OCI-LY1 (cell line): ENCODE measurements at regions not wholly inside any gene's neighbourhood (a gene's known extent, or its start where the extent isn't known, plus 50 kb on each side); places are given as distances from the start of the nearest gene placed in this dataset.

Experiments
- H2AFZ ChIP-seq: fragments of 200-600 bp; sonication (generic), shearing (Covaris generic); 2 replicates; pipeline ENCODE4 v1.6.0; 2014; ENCODE audit warnings: antibody characterized with exemption, mild to moderate bottlenecking, low read length
- H3F3A ChIP-seq: fragments of 200-600 bp; sonication (generic), shearing (Covaris generic); 2 replicates; pipeline ENCODE4 v1.6.0; 2014; ENCODE audit warnings: mild to moderate bottlenecking, antibody characterized with exemption, low read length, moderate library complexity; ENCODE audit not compliant: insufficient read depth
- H3K27ac ChIP-seq: fragments of 200-600 bp; sonication (generic); 2 replicates; pipeline ENCODE4 v1.5.1; 2014; ENCODE audit warnings: low read length, mixed run types, mild to moderate bottlenecking, low read depth; ENCODE audit not compliant: poor library complexity, severe bottlenecking
- H3K27me3 ChIP-seq: fragments of 200-600 bp; sonication (generic); 2 replicates; pipeline ENCODE4 v1.6.0; 2014; ENCODE audit warnings: antibody characterized with exemption, mild to moderate bottlenecking, low read length, moderate library complexity; ENCODE audit not compliant: insufficient read depth
- H3K36me3 ChIP-seq: fragments of 200-600 bp; sonication (generic); 2 replicates; pipeline ENCODE4 v1.6.1; 2014; ENCODE audit warnings: mild to moderate bottlenecking, antibody characterized with exemption, low read length, moderate library complexity, mixed read lengths; ENCODE audit not compliant: insufficient read depth
- H3K4me1 ChIP-seq: fragments of 200-600 bp; sonication (generic); 2 replicates; pipeline ENCODE4 v1.5.1; 2014; ENCODE audit warnings: mild to moderate bottlenecking, low read length, moderate library complexity; ENCODE audit not compliant: insufficient read depth, severe bottlenecking
- H3K4me2 ChIP-seq: fragments of 200-600 bp; sonication (generic), shearing (Covaris generic); 2 replicates; pipeline ENCODE4 v1.6.1; 2014; ENCODE audit warnings: low read length
- H3K4me3 ChIP-seq: fragments of 200-600 bp; sonication (generic); 2 replicates; pipeline ENCODE4 v1.5.1; 2014; ENCODE audit warnings: low read length, low read depth, mild to moderate bottlenecking, mixed read lengths; ENCODE audit not compliant: poor library complexity, severe bottlenecking
- H3K79me2 ChIP-seq: fragments of 200-600 bp; shearing (Covaris generic); 2 replicates; pipeline ENCODE4 v1.6.1; 2016; ENCODE audit warnings: mixed run types, low read length, mixed read lengths; ENCODE audit not compliant: insufficient read depth
- H3K9ac ChIP-seq: fragments of 200-600 bp; sonication (generic), shearing (Covaris generic); 2 replicates; pipeline ENCODE4 v1.6.1; 2014; ENCODE audit warnings: mild to moderate bottlenecking, low read length, mixed read lengths
- H3K9me2 ChIP-seq: fragments of 200-600 bp; sonication (generic), shearing (Covaris generic); 2 replicates; pipeline ENCODE4 v1.6.1; 2014; ENCODE audit warnings: low read depth, mild to moderate bottlenecking, low read length, mixed read lengths
- H3K9me3 ChIP-seq: fragments of 200-600 bp; shearing (Covaris generic); 2 replicates; pipeline ENCODE4 v1.6.1; 2014; ENCODE audit warnings: low read length, mixed read lengths
- H4K20me1 ChIP-seq: fragments of 200-600 bp; sonication (generic), shearing (Covaris generic); 2 replicates; pipeline ENCODE4 v1.6.0; 2016; ENCODE audit warnings: mild to moderate bottlenecking, low read length; ENCODE audit not compliant: insufficient read depth
- EZH2 ChIP-seq: fragments of 200-600 bp; sonication (generic), shearing (Covaris generic); IDR thresholded peaks from 2 replicates; pipeline ENCODE4 v1.8.0; 2017; ENCODE audit warnings: borderline replicate concordance, mixed run types, mild to moderate bottlenecking, antibody characterized with exemption, low read length, moderate library complexity, mixed read lengths
- TF ChIP-seq, protein P1 (sequence below): fragments of 200-600 bp; sonication (generic), shearing (Covaris generic); IDR thresholded peaks from 2 replicates; pipeline ENCODE4 v1.5.1; 2017; ENCODE audit warnings: mild to moderate bottlenecking, antibody characterized with exemption, low read length, moderate library complexity, mixed read lengths

DNA sequence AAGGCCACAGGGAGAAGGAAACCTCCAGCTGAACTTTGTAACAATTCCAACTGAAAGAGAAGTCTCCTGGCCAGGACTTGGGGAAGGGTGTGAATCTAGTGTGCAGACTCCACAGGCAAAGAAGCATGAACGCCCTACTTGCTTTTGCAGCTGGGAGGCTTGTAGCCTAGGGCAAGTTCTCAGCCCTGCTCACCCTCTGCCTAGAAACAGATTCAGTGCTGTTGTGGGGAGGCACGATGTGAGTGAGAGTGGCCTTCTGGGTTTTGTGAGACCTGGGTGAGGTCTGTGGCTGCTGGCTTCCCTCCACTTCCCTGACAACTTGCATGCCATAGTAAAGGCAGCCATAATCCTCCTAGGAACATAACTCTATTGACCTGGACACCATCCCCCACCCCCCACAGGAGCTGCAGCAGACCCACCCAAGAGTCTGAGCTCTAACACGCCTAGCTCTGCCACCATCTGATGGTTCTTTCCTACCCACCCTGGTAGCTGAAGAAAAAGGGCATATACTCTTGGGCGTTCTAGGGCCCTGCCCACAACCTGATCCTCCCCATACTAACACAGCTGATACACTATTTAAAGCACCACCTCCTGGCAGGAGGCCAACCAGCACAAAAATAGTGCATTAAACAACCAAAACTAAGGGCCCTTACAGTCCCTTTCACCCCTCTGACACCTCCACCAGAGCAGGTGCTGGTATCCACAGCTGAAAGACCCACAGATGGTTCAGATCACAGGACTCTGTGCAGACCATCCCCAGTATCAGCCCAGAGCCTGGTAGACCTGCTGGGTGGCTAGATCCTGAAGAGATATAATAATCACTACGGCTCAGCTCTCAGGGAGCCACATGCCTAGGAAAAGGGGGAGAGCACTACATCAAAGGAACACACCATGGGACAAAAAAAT lies 426.5 kb downstream of the IGSF11 start:
- no peaks in the 10 kb centered on the region for H3K9me2 ChIP-seq
- no peak for TF ChIP-seq EZH2
- no peak overlapping the region for H3K4me2 ChIP-seq
- no peak overlapping the region for H3K9ac ChIP-seq
- peaks cover 9% of the 10 kb centered on the region for H3K4me1 ChIP-seq
- no peak overlapping the region for H3K4me3 ChIP-seq
- no peak overlapping the region for H3K27ac ChIP-seq
- no peaks in the 10 kb centered on the region; the same call in 1 of the 2 replicates for H3K36me3 ChIP-seq
- no peak overlapping the region for H2AFZ ChIP-seq
- no peaks in the 10 kb centered on the region for H3K79me2 ChIP-seq
- H4K20me1 ChIP-seq, result no peaks in the 10 kb centered on the region
- no peaks in the 10 kb centered on the region for H3F3A ChIP-seq
- no peaks in the 10 kb centered on the region; the same call in 1 of the 2 replicates for H3K9me3 ChIP-seq
- no peaks in the 10 kb centered on the region for H3K27me3 ChIP-seq

DNA sequence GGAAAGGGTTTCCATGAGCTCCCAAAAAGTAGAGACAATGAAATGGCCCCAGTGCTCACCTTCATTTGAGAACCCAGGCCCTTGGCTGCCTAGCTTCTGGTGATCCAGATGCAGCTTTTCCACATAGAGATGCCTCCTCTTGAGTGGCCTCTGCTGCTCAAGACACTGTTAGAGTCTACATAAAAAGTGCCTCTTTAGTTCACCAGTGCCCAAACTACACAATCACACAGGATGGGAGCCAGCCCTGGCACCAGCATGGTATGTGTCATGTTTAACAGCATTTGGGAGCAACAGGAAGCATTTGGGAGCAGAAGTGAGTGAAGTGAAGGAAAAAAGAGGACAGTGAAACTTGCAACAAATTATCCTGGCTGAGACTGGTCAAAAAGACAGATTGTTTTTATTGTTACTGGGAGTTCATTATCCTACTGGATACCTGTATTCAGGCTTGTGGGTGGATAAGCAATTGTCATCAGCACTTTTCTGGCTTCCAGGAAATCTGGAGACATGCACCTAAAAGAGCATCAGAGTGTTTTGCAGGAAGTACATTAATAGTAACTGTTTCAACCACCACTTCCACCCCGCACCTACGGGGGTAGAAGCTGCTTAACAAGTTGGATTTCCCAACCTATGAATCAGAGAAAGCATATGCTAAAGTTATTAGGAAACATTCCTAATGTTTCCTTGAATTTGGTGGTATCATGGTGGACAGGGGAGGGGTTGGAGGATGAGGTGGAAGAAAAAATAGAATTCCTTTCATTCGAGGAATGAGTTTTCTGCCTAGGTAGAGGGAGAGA lies 416.2 kb downstream of the IGSF11 start:
- no peak overlapping the region for H3K9ac ChIP-seq
- H3K4me2 ChIP-seq, result no peak overlapping the region
- TF ChIP-seq EZH2, result no peak
- TF ChIP-seq, protein P1, sequence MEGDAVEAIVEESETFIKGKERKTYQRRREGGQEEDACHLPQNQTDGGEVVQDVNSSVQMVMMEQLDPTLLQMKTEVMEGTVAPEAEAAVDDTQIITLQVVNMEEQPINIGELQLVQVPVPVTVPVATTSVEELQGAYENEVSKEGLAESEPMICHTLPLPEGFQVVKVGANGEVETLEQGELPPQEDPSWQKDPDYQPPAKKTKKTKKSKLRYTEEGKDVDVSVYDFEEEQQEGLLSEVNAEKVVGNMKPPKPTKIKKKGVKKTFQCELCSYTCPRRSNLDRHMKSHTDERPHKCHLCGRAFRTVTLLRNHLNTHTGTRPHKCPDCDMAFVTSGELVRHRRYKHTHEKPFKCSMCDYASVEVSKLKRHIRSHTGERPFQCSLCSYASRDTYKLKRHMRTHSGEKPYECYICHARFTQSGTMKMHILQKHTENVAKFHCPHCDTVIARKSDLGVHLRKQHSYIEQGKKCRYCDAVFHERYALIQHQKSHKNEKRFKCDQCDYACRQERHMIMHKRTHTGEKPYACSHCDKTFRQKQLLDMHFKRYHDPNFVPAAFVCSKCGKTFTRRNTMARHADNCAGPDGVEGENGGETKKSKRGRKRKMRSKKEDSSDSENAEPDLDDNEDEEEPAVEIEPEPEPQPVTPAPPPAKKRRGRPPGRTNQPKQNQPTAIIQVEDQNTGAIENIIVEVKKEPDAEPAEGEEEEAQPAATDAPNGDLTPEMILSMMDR, result no peak

DNA sequence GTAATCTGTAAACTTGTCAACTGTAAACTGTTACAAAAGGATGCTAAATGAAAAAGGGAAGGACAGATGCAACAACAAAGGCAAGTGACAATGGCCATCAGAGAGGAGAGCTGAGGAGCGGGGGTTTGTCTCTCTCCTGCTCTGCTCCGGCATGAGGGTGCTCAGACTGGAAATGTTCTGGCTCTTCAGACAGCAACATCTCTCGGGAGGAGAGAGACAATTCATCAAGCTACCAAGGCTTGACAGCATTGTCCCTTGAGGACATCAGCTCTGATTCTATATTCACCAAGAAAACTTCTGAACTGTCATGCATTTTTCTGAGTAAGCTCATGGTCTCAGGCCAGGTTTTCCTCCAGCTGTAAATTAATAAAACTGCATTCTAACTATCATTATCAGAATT lies 408.2 kb downstream of the IGSF11 start:
- Histone ChIP-seq H4K20me1 (no peaks in the 10 kb centered on the region), H3F3A (no peaks in the 10 kb centered on the region), H3K9ac (no peak overlapping the region), H3K4me3 (no peak overlapping the region), H3K4me2 (no peak overlapping the region), H3K9me3 (no peaks in the 10 kb centered on the region), H3K4me1 (no peaks in the 10 kb centered on the region), H3K27me3 (no peaks in the 10 kb centered on the region), H3K79me2 (no peaks in the 10 kb centered on the region), H3K9me2 (no peaks in the 10 kb centered on the region), H3K27ac (no peak overlapping the region), H2AFZ (no peak overlapping the region), H3K36me3 (no peaks in the 10 kb centered on the region; the same call in 1 of the 2 replicates)
- TF ChIP-seq EZH2, result no peak
- TF ChIP-seq, protein P1, result no peak

More for the DNA sequence above, 416.2 kb downstream of the IGSF11 start:
- no peak overlapping the region for H2AFZ ChIP-seq
- no peaks in the 10 kb centered on the region; the same call in 1 of the 2 replicates for H3K36me3 ChIP-seq
- H3F3A ChIP-seq, result no peaks in the 10 kb centered on the region
- no peaks in the 10 kb centered on the region for H4K20me1 ChIP-seq
- no peaks in the 10 kb centered on the region for H3K27me3 ChIP-seq
- H3K4me1 ChIP-seq, result no peaks in the 10 kb centered on the region
- no peaks in the 10 kb centered on the region for H3K79me2 ChIP-seq
- H3K4me3 ChIP-seq, result no peak overlapping the region
- no peaks in the 10 kb centered on the region for H3K9me2 ChIP-seq
- H3K27ac ChIP-seq, result no peak overlapping the region
- H3K9me3 ChIP-seq, result no peaks in the 10 kb centered on the region
